Lung (tissue), 11 donors: ENCODE measurements at regions not wholly inside any gene's neighbourhood (a gene's known extent, or its start where the extent isn't known, plus 50 kb on each side); places are given as distances from the start of the nearest gene placed in this dataset.

ENCODE experiments used
- ATAC-seq: fragments of 200-7000 bp; cut with Tn5 transposase; one replicate; pipeline ENCODE4 v1.9.1; 2020; ENCODE audit warnings: moderate number of reproducible peaks; ENCODE audit not compliant: insufficient read depth, low FRiP score
- DNase-seq, 3 donors: peaks; one replicate each; pipeline ENCODE4 v3.0.0-alpha.2; 2013 to 2017
- H3K27ac ChIP-seq, 2 donors: one replicate each; pipeline ENCODE4 v1.5.1; 2013; ENCODE audit warnings: mild to moderate bottlenecking in 2 of 2, moderate library complexity in 2 of 2, control low read depth in 1 of 2, inconsistent platforms in 1 of 2, low read depth in 1 of 2, low read length in 1 of 2
- H3K27me3 ChIP-seq, 3 donors: one replicate each; pipeline ENCODE4 v1.5.1; 2013; ENCODE audit warnings: low read length in 2 of 3; ENCODE audit not compliant: control insufficient read depth in 3 of 3, insufficient read depth in 3 of 3
- H3K36me3 ChIP-seq, 4 donors: one replicate each; pipeline ENCODE4 v1.5.1; 2013; ENCODE audit warnings: low read length in 4 of 4, mild to moderate bottlenecking in 1 of 4, moderate library complexity in 1 of 4; ENCODE audit not compliant: control insufficient read depth in 4 of 4, insufficient read depth in 4 of 4
- H3K4me1 ChIP-seq, 5 donors: one replicate each; pipeline ENCODE4 v1.5.1; 2013; ENCODE audit warnings: low read length in 5 of 5, mild to moderate bottlenecking in 2 of 5, moderate library complexity in 1 of 5; ENCODE audit not compliant: control insufficient read depth in 5 of 5, insufficient read depth in 5 of 5
- H3K4me3 ChIP-seq: one replicate; pipeline ENCODE4 v1.5.1; 2013; ENCODE audit warnings: mild to moderate bottlenecking, control low read depth, moderate library complexity
- H3K9ac ChIP-seq, 2 donors: one replicate each; pipeline ENCODE4 v1.5.1; 2013; ENCODE audit warnings: low read length in 2 of 2, control low read depth in 1 of 2; ENCODE audit not compliant: insufficient read depth in 1 of 2
- H3K9me3 ChIP-seq, 4 donors: one replicate each; pipeline ENCODE4 v1.5.1; 2013; ENCODE audit warnings: low read length in 3 of 4, mild to moderate bottlenecking in 1 of 4, moderate library complexity in 1 of 4; ENCODE audit not compliant: control insufficient read depth in 4 of 4, insufficient read depth in 3 of 4
- WGBS, 2 donors: extraction: QIAGEN DNeasy Blood & Tissue Kit; methylation state at CpG; one replicate each; pipeline ENCODE4 v1.1.7; 2013; 5-methylcytosine and 5-hydroxymethylcytosine counted together
- TF ChIP-seq, protein P1 (sequence below): IDR thresholded peaks from 2 replicates; pipeline ENCODE4 v1.5.1; 2012; ENCODE audit warnings: mild to moderate bottlenecking; ENCODE audit errors: control extremely low read depth, extremely low read depth
- donor health status: control.
- donor health status: control.
- donor health status: Bipolar disorder and iron deficiency.
- donor health status: healthy.
- donor health status: DM: yes; HTN: yes; CAD: no.

DNA sequence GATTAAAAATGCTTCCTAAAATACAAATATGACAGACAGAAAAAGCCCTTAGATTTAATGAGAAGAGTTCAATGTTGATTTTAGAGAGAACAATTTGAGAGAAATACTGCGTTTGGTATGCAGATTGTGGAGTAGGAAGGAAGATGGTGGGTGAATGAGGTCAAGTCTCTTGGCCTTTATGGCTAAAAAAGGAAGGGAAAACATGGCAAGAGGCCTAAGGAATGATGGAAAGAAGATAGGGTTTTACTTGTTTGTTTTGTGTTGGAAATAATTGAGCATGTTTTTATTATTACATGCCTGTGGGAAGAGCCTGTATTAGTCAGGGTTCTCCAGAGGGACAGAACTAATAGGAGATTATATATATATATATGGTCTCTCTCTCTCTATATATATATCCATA, 318.1 kb downstream of the TRIB2 start:
- TF ChIP-seq, protein P1, sequence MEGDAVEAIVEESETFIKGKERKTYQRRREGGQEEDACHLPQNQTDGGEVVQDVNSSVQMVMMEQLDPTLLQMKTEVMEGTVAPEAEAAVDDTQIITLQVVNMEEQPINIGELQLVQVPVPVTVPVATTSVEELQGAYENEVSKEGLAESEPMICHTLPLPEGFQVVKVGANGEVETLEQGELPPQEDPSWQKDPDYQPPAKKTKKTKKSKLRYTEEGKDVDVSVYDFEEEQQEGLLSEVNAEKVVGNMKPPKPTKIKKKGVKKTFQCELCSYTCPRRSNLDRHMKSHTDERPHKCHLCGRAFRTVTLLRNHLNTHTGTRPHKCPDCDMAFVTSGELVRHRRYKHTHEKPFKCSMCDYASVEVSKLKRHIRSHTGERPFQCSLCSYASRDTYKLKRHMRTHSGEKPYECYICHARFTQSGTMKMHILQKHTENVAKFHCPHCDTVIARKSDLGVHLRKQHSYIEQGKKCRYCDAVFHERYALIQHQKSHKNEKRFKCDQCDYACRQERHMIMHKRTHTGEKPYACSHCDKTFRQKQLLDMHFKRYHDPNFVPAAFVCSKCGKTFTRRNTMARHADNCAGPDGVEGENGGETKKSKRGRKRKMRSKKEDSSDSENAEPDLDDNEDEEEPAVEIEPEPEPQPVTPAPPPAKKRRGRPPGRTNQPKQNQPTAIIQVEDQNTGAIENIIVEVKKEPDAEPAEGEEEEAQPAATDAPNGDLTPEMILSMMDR: no peak
- ATAC-seq (no peak), DNase-seq (no peak)
- H3K36me3 ChIP-seq: no peaks in the 10 kb centered on the region
- H3K9me3 ChIP-seq: no peaks in the 10 kb centered on the region
- H3K4me1 ChIP-seq: no peaks in the 10 kb centered on the region
- H3K4me3 ChIP-seq: no peak overlapping the region
- H3K9ac ChIP-seq: no peak overlapping the region
- no peaks in the 10 kb centered on the region for H3K27me3 ChIP-seq
- 62 to 76% methylated on average over 1 of the region's 1 CpG for WGBS, 2 donors
- H3K27ac ChIP-seq: no peak overlapping the region

DNA sequence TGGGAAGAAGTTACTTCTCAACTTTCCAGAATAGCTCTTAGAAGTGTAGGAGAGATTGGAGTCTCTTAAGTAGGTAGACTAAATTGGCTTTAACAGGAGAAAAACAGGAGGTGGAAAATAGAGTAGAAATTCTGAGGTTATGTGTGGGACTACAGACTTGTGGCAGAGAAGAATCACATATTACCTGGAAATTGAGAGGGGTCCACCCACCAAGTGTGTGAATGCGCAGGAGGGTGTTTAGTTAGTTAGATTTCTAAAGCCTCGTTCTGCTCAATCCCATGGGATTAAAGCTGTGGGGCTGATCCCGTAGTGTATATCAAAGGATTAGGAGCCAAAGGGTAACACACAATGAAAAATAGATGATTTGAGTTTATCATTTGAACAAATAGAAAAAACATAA, 319.1 kb downstream of the TRIB2 start:
- Histone ChIP-seq H3K27me3 (no peaks in the 10 kb centered on the region), H3K9ac (no peak overlapping the region), H3K27ac (no peak overlapping the region), H3K9me3 (peaks cover 0 to 4% (median 0%) of the 10 kb centered on the region in 4 donors), H3K36me3 (no peaks in the 10 kb centered on the region), H3K4me3 (no peak overlapping the region), H3K4me1 (no peaks in the 10 kb centered on the region)
- TF ChIP-seq, protein P1: no peak
- 83 to 88% methylated on average over 3 of the region's 3 CpGs for WGBS, 2 donors
- DNase-seq (no peak), ATAC-seq (no peak)

DNA sequence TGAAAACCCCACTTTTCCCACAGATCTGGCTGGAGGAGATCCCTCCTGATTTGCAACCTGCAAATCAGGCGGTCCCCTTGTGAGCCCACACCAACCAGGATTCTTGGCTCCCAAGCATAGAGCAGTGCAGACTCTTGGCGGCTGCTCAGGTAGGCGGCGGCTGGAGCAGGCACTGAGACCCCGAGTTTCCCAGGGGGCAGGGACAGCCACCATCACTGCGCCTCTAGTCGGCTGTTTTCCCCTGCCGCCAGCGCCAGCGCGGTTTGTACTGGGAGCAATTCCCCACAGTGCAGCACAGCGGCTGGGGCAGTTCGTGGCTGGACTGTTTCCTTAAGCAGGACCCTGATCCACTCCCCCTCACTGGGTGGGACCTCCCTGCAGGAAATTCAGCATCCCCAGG, 323.3 kb downstream of the TRIB2 start:
- no peak for ATAC-seq

More for the DNA sequence above, 323.3 kb downstream of the TRIB2 start:
- 80 to 89% methylated on average over 13 of the region's 13 CpGs for WGBS, 2 donors
- H3K4me1 ChIP-seq: no peaks in the 10 kb centered on the region
- H3K9me3 ChIP-seq: peaks cover 0 to 4% (median 4%) of the 10 kb centered on the region in 4 donors
- H3K36me3 ChIP-seq: no peaks in the 10 kb centered on the region
- no peak overlapping the region for H3K9ac ChIP-seq
- H3K4me3 ChIP-seq: no peak overlapping the region
- no peak for DNase-seq
- no peaks in the 10 kb centered on the region for H3K27me3 ChIP-seq
- H3K27ac ChIP-seq: no peak overlapping the region
- TF ChIP-seq, protein P1: no peak
